NCI-H460 (cell line): ENCODE measurements at regions not wholly inside any gene's neighbourhood (a gene's known extent, or its start where the extent isn't known, plus 50 kb on each side); places are given as distances from the start of the nearest gene placed in this dataset.
"Not testable (repeated sequence)": the region's sequence is repeated elsewhere in the genome, so short reads cannot be mapped to it uniquely, and the experiment has no call there.

Source experiments
- DNase-seq: peaks from one replicate; pipeline ENCODE4 v3.0.0-alpha.2; 2016; ENCODE audit warnings: low read depth; ENCODE audit errors: extremely low read depth

- DNase-seq: no peak
Observed at GRCh38 chr2:75328156-75328555, 128.8 kb upstream of the TACR1 start.

DNA sequence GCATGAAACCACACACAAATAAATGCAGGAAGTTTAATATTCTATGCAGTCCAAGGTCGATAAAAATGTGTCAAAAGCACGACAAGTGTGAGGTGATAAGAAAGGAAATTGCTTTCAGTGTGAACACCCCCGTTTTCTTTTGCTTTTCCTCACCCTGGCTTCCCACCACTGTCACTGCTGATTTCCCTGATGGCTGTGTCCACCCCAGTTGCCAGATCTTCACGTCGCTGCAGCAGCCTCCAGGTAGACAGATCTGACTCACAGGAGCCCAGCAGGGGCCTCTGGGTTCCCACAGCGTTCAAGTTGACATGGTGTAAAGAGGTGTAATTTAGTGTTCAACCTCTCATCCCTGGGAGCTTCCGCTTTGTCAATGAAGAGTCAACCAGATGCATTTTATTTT lies 128.0 kb upstream of the TACR1 start:
- no peak for DNase-seq

DNA sequence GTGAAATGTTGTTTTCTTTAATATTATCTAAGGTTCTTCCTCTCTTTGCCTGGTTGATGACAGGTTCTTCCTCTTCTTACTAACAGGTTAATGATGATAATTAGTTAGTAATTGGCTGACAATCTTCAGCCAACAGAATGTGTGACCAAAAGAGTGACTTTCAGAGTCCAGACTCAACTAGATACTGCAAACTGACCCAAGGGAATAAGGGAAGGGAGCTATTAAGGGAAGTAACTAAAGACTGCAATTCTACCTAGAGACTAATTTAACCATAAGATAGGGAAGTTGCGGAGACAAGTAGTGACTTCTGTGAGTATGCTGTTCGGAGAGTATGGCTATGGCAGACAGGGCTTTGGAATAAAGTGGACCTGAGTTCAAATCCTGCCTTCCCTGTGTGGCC lies 127.3 kb upstream of the TACR1 start:
- no peak for DNase-seq

GRCh38 chr2:75325594-75325993 lies 126.3 kb upstream of the TACR1 start:
- no peak for DNase-seq

DNA sequence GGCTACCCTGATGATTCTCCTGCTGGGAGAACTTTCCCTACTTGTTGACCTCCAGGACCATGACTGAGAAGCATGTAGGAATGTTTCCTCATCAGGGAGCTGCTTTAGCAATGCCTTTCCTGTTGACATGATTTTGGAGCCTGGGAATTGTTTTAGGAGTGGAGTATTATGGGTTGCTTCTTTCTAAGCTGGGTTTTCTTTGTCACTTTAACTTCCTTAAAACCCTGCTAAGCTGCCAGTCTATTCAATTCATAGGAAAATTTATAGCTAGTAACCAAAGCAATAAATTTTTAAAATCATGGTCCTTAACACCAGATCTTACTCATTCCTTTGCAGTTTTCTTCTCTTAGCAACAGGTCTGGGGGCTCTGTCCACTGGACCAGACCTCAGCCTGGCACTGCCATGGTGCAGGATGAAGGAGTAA lies 125.6 kb upstream of the TACR1 start:
- DNase-seq: no peak

- DNase-seq: no peak
Observed at GRCh38 chr2:75324141-75324540, 124.8 kb upstream of the TACR1 start.

GRCh38 chr2:75321599-75321922 lies 122.2 kb upstream of the TACR1 start:
- no peak for DNase-seq

- DNase-seq: no peak
Observed at GRCh38 chr2:75320898-75321598, 121.7 kb upstream of the TACR1 start.

- DNase-seq: no peak
Observed at GRCh38 chr2:75319951-75320350, 120.6 kb upstream of the TACR1 start.

- no peak for DNase-seq
Observed at GRCh38 chr2:75317802-75318201, 118.5 kb upstream of the TACR1 start.

DNA sequence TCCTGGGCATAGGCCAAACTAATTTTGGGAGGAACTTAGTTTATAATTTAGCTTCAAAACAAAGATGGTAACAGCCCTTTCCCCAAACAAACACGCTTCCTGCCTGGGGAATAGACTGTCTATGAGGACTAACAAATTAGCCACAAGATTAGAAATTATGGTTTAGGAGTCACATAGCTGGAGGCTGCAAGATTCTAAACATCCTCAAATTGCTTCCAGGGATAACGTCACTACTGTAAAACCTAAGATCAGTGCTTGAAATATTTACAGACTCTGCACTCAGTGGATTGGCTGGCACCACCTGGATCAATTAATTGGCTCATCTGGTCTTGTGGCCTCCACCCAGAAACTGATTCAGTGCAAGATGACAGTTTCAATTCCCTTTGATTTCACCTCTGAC lies 118.0 kb upstream of the TACR1 start:
- DNase-seq: no peak

DNA sequence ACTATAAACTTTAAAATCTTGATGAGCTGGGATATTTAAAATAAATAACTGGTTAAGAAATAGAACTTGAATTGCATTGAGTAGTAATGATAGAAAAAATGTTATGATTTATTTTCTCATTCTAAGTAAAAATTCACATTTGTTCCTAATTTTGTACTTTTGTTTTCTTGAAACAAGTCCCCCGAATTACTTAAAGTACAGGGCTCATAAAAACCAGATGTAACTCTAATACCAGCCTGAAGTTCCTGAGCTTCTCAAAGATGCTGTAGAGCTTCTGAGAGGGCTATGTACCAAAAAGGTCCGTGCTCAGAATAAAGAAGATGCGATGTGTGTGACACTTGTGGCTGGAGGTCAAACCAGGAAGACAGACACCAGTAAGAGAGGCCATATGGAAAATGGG lies 116.1 kb upstream of the TACR1 start:
- no peak for DNase-seq

DNA sequence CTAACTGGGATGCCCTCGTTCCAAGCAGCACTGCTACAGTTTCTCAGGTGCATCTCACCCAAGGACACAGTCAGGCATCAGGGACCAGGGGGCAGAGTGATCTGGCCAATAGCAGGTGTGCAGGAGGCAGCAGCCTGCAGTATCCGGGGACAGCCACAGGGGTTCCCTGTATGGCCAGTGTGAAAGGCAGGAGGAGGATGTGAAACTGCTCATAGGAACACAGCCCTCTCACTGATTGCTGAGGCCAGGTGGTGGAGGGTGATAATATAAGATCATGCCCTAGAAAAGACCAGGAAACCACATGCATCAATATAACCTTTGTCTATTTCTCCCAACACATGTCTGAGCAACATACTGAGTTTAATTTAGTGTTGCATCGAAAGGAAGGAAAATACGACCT lies 112.7 kb upstream of the TACR1 start:
- no peak for DNase-seq

DNA sequence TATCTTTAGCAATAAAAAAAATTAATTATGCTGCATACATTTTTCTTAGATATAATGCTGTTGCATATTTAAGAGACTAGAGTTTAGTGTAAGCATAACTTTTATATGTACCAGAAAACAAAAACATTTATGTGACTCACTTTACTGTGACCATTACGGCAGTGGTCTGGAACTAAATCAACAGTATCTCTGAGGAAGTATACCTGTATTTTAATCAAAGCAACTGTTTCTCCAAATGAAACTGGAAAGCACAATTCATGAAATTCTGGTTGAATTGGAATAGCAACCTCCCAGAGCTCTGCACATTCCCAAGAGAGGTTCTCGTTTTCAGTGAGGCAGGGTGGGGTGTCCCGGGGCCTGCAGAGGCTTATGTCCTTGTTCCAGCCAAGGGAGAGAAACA lies 112.2 kb upstream of the TACR1 start:
- no peak for DNase-seq

DNA sequence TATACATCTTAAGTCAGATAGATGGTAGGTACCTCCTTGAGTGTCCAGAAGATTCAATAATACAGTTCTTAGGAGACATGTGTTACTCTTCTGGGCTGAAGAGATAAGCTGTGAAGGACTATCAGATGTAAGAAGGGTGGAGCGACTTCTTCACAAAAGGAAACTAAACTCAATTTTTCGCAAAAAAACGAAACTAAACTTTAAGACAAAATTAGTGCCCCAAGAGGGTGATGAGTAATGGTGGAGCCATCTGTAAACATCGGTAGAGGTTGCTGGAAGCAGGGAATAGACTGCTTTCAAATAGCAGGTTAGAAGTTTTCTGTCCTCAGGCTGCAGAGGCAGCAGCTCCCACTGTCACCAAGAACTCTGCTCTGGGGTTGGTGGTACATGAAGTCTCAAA lies 111.6 kb upstream of the TACR1 start:
- no peak for DNase-seq

- DNase-seq: no peak
Observed at GRCh38 chr2:75309596-75310463, 110.5 kb upstream of the TACR1 start.

- no peak for DNase-seq
Observed at GRCh38 chr2:75303227-75303626, 103.9 kb upstream of the TACR1 start.

- DNase-seq: no peak
Observed at GRCh38 chr2:75294362-75294761, 95.0 kb upstream of the TACR1 start.

- no peak for DNase-seq
Observed at GRCh38 chr2:75292826-75293225, 93.5 kb upstream of the TACR1 start.

DNA sequence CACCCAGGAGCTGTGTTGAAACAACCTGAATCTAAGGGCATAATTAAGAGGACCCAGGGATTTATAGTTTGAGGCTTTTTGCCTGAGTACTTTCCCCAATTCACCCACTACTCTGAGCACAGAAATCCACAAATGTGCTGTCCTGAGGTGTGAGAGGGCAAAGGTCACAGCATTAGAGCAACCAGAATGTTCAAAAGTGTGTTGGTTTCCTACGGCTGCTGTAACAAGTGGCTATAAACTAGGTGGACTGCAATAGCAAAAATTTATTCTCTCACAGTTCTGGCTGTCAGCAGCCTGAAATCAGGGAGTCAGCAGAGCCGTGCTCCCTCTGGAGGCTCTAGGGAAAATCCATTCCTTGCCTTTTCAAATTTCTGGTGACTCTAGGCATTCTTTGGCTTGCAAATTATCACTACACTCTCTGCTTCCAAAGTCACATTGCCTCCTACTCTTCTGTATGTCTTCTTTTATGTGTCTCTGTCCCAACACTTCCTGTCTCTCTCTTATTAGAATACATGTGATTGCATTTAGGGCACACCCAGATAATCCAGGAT lies 91.4 kb upstream of the TACR1 start:
- DNase-seq: peak; percentile 12

GRCh38 chr2:75289771-75290170 lies 90.5 kb upstream of the TACR1 start:
- DNase-seq: no peak

GRCh38 chr2:75289178-75289577 lies 89.9 kb upstream of the TACR1 start:
- not testable (repeated sequence) for DNase-seq
